HG03064 (cell line): ENCODE measurements at regions not wholly inside any gene's neighbourhood (a gene's known extent, or its start where the extent isn't known, plus 50 kb on each side); places are given as distances from the start of the nearest gene placed in this dataset.

Experiments used
- ATAC-seq: cut with Tn5 transposase; IDR thresholded peaks from one replicate; pipeline ENCODE4 v1.9.1; 2021; ENCODE audit warnings: low read depth; ENCODE audit not compliant: unreplicated experiment

DNA sequence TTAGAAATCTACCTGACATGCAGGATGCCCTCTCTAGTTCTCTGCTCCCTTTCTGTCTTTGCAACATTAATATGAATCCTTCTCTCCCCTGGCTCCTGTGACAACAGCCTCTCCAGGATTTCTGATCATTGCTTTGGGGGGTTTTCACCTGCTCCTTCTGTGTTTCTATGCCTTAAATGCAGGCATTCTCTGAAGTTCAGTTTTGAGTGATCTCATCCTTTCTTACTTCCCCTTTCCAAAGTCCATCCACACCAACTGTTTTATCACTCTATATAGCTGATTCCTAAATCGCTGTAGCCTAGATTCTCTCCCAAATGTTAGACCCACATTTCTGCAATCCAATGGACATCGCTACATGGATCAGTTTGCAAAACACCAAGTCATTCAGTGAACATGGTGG, 330.7 kb upstream of the NCAM1 start:
- no peak for ATAC-seq

GRCh38 chr11:112631333-112631732, 329.9 kb upstream of the NCAM1 start:
- no peak for ATAC-seq

DNA sequence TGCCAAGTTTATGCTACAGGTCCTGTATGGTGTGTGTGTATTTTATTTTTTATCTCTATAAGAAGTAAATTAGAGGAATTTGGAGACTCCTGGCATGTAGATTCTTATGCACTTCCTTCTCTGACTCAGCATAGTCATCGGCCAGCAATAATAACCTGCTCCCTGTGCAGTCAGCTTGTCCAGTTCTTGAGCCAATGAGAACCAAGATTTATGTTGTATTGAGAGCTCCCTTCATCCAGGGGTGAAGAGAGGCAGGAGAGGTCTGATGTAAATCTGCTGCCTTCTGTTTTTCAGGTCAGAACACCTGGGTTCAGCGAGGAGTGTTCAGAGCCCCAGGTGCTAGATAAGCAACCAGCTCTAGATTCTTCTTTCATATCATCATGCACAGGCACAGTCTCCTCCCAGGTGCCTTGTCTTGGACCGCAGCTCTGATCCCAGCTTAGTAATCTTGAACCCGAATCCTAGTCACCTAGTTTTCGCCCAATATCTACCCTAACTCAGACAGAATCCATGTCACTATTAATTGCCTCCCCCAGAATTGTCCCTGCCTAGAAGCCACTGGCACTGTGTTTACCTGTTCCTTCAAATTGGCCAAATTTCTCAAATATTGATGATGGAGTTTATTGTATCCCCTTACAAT, 328.2 kb upstream of the NCAM1 start:
- no peak for ATAC-seq

DNA sequence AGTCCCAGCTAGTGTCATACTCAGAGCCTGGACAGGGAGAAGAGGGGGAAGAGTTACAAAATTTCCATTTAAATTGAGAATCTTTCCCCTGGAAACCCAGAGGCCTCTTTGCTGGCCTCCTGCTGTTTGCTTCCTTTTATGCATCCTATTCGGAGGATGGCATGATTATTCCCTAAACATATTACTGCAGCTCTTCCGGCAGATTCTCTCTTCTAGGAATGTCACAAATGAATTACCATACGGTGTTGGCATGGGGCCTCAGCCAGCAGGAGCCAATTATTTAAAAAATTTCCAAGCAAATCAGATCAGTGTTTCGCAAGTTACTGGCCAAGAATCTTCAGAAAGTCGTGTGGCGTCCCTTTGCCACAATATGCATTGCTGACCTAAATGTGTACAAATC, 326.7 kb upstream of the NCAM1 start:
- ATAC-seq = no peak

DNA sequence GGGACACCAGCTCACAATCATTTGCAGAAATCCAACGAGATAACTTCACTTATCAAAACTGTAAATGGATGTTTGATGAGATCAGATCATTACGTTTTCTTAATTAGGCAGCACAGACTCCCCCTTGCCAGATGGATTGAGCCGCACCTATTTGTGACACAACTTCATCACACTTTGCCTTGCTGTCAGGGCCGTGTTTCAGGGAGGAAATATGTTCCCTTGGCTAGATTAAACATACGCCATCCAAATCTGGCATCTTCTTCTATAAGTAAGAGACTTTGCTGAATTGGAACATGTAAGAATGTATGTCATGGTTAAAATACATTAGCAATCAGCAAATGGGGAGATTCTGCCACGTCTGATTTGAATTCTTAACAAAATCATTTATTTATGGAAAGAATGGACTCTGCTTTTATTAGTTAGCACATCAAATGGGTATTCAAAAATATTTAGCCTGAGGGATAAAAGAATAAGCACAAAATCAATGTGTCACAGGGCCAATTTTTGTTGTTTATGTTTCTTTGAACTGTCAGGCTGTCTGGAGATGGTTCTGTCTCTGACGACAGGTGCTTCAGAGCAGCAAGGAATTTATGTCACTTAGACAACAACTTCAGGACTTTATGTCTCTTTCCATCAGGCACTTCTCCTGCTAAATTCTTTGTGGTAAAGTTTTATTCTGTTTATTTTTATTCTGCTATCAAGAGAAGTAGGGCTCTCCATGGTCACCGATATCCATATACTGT, 326.1 kb upstream of the NCAM1 start:
- ATAC-seq = no peak

DNA sequence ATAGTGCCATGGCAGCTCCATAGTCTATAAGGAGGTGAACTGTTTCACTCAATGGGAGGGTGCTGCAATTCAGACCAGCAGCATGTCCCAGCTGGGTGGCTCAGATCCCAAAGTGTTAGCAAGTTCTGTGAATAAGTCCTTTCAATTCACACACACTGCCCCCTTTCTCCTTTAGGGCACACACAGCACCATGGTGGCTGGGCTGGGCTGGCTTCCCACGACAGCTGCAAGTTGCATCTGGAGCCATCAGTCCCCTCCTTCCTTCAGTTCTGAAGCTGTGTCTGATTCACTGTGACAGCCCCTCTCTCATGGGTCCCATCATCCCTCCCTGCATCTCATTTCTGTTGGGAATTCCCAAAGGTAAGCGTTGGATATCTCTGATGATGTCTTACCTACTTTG, 324.1 kb upstream of the NCAM1 start:
- ATAC-seq = no peak

DNA sequence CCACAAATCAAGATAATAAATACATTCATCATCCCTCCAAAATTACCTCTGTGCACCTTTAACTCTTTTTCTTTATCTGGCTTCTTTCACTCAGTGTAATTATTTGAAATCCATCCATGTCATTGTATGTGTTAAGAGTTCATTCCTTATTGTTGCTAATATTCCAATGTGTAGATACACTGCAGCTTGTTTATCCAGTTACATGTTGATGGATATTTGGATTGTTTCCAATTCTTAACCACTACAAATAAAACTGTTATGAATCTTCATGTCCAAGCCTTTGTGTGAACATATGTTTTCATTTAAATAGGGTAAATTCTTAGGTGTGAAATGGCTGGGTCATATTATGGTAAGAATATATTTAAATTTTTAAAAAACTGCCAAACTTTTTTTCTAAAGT, 323.3 kb upstream of the NCAM1 start:
- no peak for ATAC-seq

DNA sequence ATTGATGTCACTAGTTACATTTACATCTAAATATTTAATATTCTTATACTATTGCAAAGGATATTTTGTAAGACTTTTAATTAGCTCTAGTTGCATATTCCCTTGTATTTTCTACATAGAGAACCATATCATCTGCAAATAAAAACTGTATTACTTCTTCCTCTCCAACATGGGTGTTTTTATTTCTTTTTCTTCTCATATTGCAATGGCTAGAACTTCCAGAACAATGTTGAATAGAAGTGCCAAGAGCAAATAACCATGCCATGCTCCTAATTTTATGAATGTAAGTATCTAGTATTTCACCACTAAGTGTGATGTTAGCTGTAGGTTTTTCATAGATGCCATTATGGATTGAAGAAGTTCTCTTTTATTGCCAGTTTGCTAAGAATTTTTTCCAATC, 321.8 kb upstream of the NCAM1 start:
- no peak for ATAC-seq

DNA sequence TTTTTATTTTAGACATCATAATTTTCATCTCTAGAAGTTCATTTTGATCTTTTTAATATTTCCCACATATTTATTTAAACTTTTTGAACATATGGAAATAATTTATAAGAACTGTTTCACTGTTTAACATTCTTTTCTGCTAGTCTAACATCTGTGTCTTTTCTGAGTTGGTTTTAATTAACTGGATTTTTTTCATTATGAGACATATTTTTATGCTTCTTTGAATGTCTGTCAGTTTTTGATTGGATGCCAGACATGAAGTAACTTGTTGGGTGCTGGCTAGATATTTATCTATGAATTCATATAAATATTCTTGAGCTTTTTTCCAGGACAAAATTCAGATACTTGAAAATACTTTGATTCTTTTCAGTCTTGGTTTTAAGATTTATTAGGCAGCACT, 317.8 kb upstream of the NCAM1 start:
- no peak for ATAC-seq

- ATAC-seq = no peak
These were observed 316.6 kb upstream of the NCAM1 start for GRCh38 chr11:112644410-112645131.

DNA sequence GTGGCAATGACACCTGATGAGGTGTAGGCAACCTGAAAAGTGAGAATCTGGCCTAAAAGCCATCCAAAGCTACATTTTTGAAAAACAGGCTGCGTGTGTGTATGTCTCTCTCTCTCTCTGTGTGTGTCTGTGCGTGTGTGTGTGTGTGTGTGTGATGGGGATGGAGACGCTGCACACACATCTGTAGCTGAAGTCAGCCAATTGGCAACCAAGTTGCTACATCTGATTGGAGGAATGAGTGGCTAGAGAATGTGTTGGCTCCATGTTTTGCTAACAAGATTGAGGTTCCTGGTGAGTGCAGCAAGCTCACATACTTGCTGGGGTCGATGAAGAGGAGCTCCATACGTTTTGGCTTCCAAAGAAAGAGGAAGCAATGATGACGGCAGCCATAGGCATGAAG, 311.4 kb upstream of the NCAM1 start:
- ATAC-seq = no peak

DNA sequence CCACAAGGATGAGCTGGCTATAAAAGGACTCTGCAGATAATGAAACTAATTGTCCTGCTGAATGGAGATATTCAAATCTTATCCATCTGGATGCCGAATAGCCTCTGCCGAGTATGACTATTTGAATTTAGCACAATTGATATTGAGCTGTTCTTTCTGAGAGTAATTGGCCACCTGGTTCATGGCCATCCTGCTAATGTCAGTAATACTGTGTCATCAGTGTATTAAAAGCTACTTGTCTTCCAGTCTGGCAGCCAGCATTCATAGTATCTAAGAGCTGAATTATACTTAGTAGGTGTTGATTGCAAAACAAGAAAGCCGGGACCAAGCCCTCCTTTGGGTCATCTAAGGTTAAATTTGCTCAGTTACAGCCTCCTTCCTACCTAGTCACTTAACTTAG, 310.7 kb upstream of the NCAM1 start:
- no peak for ATAC-seq

- no peak for ATAC-seq
These were observed 309.8 kb upstream of the NCAM1 start for GRCh38 chr11:112651386-112651785.

- ATAC-seq = no peak
These were observed 308.3 kb upstream of the NCAM1 start for GRCh38 chr11:112652786-112653390.

GRCh38 chr11:112655371-112655770, 305.8 kb upstream of the NCAM1 start:
- ATAC-seq = no peak

DNA sequence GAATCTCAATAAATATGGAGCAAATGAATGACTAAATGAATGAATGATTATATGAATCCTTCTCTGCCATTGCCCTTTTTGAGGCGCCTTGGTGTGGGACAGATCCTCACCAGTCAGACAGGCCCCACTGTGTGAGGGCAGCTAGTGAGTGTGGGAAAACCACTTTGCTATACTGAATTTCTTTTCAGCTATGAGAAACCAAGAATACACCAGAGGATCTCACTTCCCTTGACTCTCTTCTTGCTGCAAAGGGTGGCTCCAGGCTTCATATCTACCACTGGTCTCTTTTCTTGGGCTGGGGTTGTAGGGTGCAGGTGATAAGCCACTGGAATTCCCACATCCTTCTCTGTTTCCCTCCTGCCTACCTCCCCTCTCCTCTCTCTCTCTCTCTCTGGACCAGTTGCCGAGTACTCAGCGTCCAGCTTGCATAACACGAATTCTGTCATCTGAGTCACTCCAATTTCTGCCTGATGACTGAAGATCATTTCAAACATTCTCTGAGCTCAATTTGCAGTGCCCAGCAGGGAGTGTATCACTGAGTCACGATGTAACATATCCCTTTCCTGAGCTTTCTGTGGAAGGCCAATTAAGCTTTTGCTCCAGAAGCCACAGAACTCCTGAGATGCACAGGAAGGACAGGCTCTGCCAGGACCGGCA, 304.3 kb upstream of the NCAM1 start:
- ATAC-seq = no peak

DNA sequence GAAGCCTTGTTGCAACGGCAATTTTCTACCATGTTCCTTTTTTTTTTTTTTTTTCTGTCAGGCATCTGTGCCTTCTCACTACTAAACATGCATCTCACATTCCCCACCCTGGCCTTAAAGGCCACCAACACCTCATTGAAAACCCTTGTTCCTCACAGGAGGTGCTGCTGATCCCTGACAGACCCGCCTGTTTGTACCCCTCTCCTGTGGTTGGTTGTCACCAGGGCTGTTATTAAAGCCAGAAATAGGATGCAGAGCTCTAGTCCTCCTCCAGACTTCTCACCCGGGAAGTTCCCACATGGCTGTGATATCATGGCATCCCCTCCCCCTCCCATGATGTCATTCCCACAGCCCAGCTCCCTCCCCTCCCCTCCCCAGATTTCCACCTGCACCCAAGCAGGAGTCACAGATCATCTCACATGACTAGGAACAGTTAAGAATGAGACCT, 302.8 kb upstream of the NCAM1 start:
- ATAC-seq = no peak

DNA sequence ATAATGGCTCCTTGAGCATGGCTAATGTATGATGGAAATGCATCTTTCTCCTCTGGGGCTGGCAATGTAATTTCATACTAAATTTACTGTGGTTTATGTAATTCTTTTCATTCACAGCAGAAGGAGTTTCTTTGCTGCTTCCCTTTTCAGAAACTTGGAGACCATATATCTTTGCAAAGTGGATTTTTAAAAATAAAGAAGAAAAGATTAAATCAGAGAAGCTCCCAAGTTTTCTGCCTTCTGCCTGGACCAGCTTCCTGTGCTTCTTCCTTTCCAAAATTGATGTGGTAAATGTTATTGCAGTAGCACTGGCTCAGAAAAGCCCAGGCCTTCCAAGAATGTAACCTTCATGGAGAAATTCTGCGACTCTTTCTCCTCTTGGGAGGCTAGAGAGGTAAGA, 300.1 kb upstream of the NCAM1 start:
- ATAC-seq = no peak

DNA sequence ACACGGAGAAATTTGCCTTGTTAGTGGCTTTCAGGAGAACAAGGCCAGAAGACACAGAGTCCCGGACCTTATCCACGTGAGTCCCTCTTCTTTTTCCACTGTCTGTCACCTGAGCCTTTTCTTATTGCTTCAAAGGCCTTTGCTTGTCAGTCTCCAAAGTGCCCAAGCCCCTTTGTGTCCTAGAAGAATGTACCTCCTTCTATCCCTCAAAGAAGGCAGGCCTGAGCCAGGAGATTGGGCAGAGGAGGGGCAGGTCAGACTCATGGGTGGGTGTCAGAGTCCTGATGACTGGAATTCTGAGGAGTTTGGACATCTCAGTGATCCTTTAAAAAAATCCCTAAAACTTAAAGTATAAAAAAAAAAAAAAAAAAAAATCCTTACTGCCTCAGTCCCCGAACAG, 299.6 kb upstream of the NCAM1 start:
- no peak for ATAC-seq

DNA sequence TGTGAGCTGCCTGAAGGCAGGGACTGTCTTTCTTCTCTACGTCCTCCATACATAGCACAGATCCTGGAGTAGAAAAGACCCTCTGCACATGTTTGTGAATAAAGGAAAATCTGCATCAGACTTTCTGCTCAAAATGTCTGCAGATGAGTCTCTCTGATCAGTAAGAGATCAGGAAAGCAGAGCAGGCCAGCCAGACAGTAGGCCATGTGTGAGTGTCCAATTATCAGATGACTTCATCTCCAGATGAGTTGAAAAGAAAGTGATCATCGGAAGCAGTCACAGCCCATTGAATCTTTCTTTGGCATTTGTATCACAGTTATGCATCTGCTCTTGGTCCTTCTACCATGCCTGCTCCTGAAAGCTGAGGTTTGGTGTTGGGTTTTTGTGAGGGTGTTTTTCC, 298.7 kb upstream of the NCAM1 start:
- ATAC-seq = no peak
